ENCODE measurements at regions not wholly inside any gene's neighbourhood (a gene's known extent, or its start where the extent isn't known, plus 50 kb on each side); places are given as distances from the start of the nearest gene placed in this dataset.

DNA sequence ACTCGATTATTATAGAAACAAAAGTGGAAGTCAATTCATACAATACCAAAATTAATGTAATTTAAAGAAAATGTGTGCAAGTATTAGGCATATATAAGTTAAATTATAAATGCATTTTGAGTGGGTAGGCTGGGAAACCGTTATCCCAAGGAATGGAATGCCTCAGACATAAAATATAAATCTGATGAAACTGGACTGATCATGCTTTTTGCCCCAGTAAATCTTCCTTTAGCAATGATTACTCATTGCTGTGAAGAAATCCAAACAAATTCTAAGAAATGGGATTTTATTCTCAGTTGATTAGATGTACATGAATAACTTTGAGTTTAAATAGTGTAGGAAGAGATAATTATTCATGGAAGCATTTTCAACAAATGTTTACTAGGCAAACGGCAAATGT lies 185.5 kb upstream of the KCNMB2 start:
- Histone ChIP-seq H4K91ac (ENCODE audit: low read depth, low read length) (no peak overlapping the region), H2BK12ac (ENCODE audit: low read length) (no peak overlapping the region), H2BK120ac (ENCODE audit: insufficient read depth, low read length, poor library complexity) (no peak overlapping the region), H3K36me3 (ENCODE audit: control insufficient read depth in 1 of 2, insufficient read depth in 2 of 2, low read length in 2 of 2) (no peaks in the 10 kb centered on the region), H3K4me2 (ENCODE audit: low read length) (no peak overlapping the region), H2BK5ac (ENCODE audit: low read depth, low read length, poor library complexity) (no peak overlapping the region), H3K14ac (ENCODE audit: low read length) (no peak overlapping the region), H3K18ac (ENCODE audit: low read length) (no peak overlapping the region), H4K8ac (ENCODE audit: low read depth, low read length) (no peak overlapping the region), H2AK5ac (ENCODE audit: low read length) (no peak overlapping the region), H3K4me3 (ENCODE audit: low read depth, low read length) (no peak overlapping the region), H4K12ac (ENCODE audit: low read depth, low read length) (no peak overlapping the region), H3K9ac (ENCODE audit: low read length) (no peak overlapping the region), H3K9me3 (ENCODE audit: insufficient read depth, low read depth, low read length) (no peaks in the 10 kb centered on the region), H3K79me2 (ENCODE audit: control insufficient read depth, insufficient read depth, low read length, poor library complexity) (no peaks in the 10 kb centered on the region), H2AFZ (ENCODE audit: insufficient read depth, low read length, poor library complexity) (no peak overlapping the region), H3K27ac (ENCODE audit: low read depth, low read length) (no peak overlapping the region), H3K4me1 (ENCODE audit: control insufficient read depth in 1 of 2, insufficient read depth in 2 of 2, low read length in 2 of 2) (no peaks in the 10 kb centered on the region), H3K27me3 (ENCODE audit: insufficient read depth, low read length) (no peaks in the 10 kb centered on the region), H3K4ac (ENCODE audit: low read depth, low read length) (no peak overlapping the region), H3K23ac (ENCODE audit: low read length) (no peak overlapping the region), H3K79me1 (ENCODE audit: low read length) (no peaks in the 10 kb centered on the region)
- WGBS (ENCODE audit: extremely low coverage, insufficient coverage, insufficient read length), result no CpG with 5 or more reads among the region's 3 CpGs
- no peak for DNase-seq

DNA sequence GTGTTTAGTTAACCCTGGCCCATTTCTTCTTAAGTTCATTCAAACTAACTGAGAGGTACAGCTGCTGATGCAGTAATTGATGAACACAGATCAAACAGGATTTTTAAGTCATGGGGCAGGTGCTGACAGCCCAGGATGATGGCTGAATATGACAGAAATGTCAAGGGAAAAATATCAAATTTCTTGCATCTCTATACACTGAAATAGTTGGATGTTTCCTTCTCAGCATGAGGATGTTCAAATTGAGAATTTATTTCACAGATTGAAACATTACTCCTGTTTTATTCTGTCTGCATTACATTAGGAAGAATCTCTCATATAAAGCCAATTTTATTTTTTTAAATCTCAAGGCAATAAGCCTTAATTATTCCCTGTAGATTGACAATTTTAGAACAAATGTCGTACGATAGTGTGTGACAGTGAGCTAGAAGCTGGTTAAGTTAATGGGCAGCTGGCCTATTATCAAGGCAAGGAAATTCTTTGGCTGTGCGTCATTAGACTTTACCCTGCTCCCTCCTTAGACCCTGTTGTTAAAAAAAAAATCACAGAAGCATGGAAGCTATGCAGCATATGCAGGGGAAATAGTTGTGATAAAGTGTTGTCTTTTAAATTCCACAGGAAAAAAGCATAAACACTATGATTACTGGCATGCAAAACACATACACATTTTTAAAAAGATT lies 183.8 kb upstream of the KCNMB2 start:
- DNase-seq, result peak; percentile 65 to 89
- Histone ChIP-seq H3K36me3 (ENCODE audit: control insufficient read depth in 1 of 2, insufficient read depth in 2 of 2, low read length in 2 of 2) (no peaks in the 10 kb centered on the region), H3K79me1 (ENCODE audit: low read length) (no peaks in the 10 kb centered on the region), H2BK5ac (ENCODE audit: low read depth, low read length, poor library complexity) (no peak overlapping the region), H3K9ac (ENCODE audit: low read length) (no peak overlapping the region), H2BK12ac (ENCODE audit: low read length) (no peak overlapping the region), H3K9me3 (ENCODE audit: insufficient read depth, low read depth, low read length) (no peaks in the 10 kb centered on the region), H2AK5ac (ENCODE audit: low read length) (no peak overlapping the region), H3K14ac (ENCODE audit: low read length) (no peak overlapping the region), H3K23ac (ENCODE audit: low read length) (no peak overlapping the region), H3K4me2 (ENCODE audit: low read length) (no peak overlapping the region), H3K4me3 (ENCODE audit: low read depth, low read length) (no peak overlapping the region), H4K91ac (ENCODE audit: low read depth, low read length) (no peak overlapping the region), H2BK120ac (ENCODE audit: insufficient read depth, low read length, poor library complexity) (no peak overlapping the region), H4K8ac (ENCODE audit: low read depth, low read length) (no peak overlapping the region), H4K12ac (ENCODE audit: low read depth, low read length) (no peak overlapping the region), H3K27ac (ENCODE audit: low read depth, low read length) (peak overlapping the region; percentile 33), H2AFZ (ENCODE audit: insufficient read depth, low read length, poor library complexity) (no peak overlapping the region), H3K4ac (ENCODE audit: low read depth, low read length) (no peak overlapping the region), H3K27me3 (ENCODE audit: insufficient read depth, low read length) (no peaks in the 10 kb centered on the region), H3K18ac (ENCODE audit: low read length) (no peak overlapping the region), H3K4me1 (ENCODE audit: control insufficient read depth in 1 of 2, insufficient read depth in 2 of 2, low read length in 2 of 2) (no peaks in the 10 kb centered on the region), H3K79me2 (ENCODE audit: control insufficient read depth, insufficient read depth, low read length, poor library complexity) (no peaks in the 10 kb centered on the region)
- no CpG with 5 or more reads among the region's 3 CpGs for WGBS (ENCODE audit: extremely low coverage, insufficient coverage, insufficient read length)

DNA sequence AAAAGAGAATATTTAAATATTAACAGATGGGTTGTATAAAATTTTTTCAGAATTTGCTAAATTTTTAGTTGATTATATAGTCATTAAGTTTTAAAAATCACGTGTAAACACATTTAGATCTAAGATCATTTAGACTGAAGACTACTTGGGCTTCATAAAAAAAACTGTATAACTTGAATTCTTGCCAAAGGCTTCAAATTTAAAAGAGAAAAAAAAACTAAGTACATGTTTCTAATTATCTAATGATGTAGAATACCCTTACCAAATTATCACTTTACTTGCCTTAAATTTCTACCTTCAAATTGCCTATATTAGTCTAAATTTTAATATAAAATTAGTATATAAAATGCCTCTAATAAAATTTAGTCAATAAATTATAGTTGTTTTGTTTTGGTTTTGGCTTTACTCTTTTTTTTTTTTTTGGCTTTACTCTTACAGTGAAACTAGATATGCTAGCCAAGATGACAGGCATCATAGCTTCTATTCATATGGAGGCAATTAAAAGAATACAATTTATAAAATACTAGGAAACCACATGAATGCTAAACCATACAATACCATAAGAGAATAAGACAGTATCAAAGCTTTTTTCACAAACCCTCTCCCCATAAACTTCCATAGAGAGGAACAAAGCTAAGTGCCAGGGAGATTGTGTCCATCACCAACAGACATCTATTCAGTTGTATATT lies 183.1 kb upstream of the KCNMB2 start:
- no peak overlapping the region for H3K23ac ChIP-seq (ENCODE audit: low read length)
- no peak overlapping the region for H3K4ac ChIP-seq (ENCODE audit: low read depth, low read length)
- no peak for DNase-seq
- H3K79me2 ChIP-seq (ENCODE audit: control insufficient read depth, insufficient read depth, low read length, poor library complexity), result no peaks in the 10 kb centered on the region
- no peak overlapping the region for H3K4me3 ChIP-seq (ENCODE audit: low read depth, low read length)
- H4K8ac ChIP-seq (ENCODE audit: low read depth, low read length), result no peak overlapping the region
- H3K4me2 ChIP-seq (ENCODE audit: low read length), result no peak overlapping the region
- no peak overlapping the region for H2BK120ac ChIP-seq (ENCODE audit: insufficient read depth, low read length, poor library complexity)
- H4K12ac ChIP-seq (ENCODE audit: low read depth, low read length), result no peak overlapping the region
- H3K27ac ChIP-seq (ENCODE audit: low read depth, low read length), result no peak overlapping the region
- H4K91ac ChIP-seq (ENCODE audit: low read depth, low read length), result no peak overlapping the region
- no peak overlapping the region for H2BK5ac ChIP-seq (ENCODE audit: low read depth, low read length, poor library complexity)
- H3K4me1 ChIP-seq (ENCODE audit: control insufficient read depth in 1 of 2, insufficient read depth in 2 of 2, low read length in 2 of 2), result no peaks in the 10 kb centered on the region
- no peaks in the 10 kb centered on the region for H3K9me3 ChIP-seq (ENCODE audit: insufficient read depth, low read depth, low read length)
- no peaks in the 10 kb centered on the region for H3K27me3 ChIP-seq (ENCODE audit: insufficient read depth, low read length)
- H2BK12ac ChIP-seq (ENCODE audit: low read length), result no peak overlapping the region
- H3K9ac ChIP-seq (ENCODE audit: low read length), result no peak overlapping the region
- no peak overlapping the region for H3K14ac ChIP-seq (ENCODE audit: low read length)
- H3K79me1 ChIP-seq (ENCODE audit: low read length), result no peaks in the 10 kb centered on the region
- no CpG with 5 or more reads among the region's 1 CpG for WGBS (ENCODE audit: extremely low coverage, insufficient coverage, insufficient read length)
- H3K18ac ChIP-seq (ENCODE audit: low read length), result no peak overlapping the region
- no peaks in the 10 kb centered on the region for H3K36me3 ChIP-seq (ENCODE audit: control insufficient read depth in 1 of 2, insufficient read depth in 2 of 2, low read length in 2 of 2)
- no peak overlapping the region for H2AK5ac ChIP-seq (ENCODE audit: low read length)
- no peak overlapping the region for H2AFZ ChIP-seq (ENCODE audit: insufficient read depth, low read length, poor library complexity)

GRCh38 chr3:178359728-178360127 lies 176.5 kb upstream of the KCNMB2 start:
- Histone ChIP-seq H3K36me3 (ENCODE audit: control insufficient read depth in 1 of 2, insufficient read depth in 2 of 2, low read length in 2 of 2) (no peaks in the 10 kb centered on the region), H2AK5ac (ENCODE audit: low read length) (no peak overlapping the region), H2BK120ac (ENCODE audit: insufficient read depth, low read length, poor library complexity) (no peak overlapping the region), H3K9me3 (ENCODE audit: insufficient read depth, low read depth, low read length) (no peaks in the 10 kb centered on the region), H2AFZ (ENCODE audit: insufficient read depth, low read length, poor library complexity) (no peak overlapping the region), H3K23ac (ENCODE audit: low read length) (no peak overlapping the region), H4K8ac (ENCODE audit: low read depth, low read length) (no peak overlapping the region), H3K9ac (ENCODE audit: low read length) (no peak overlapping the region), H3K27me3 (ENCODE audit: insufficient read depth, low read length) (no peaks in the 10 kb centered on the region), H4K91ac (ENCODE audit: low read depth, low read length) (no peak overlapping the region), H3K79me2 (ENCODE audit: control insufficient read depth, insufficient read depth, low read length, poor library complexity) (no peaks in the 10 kb centered on the region), H2BK5ac (ENCODE audit: low read depth, low read length, poor library complexity) (no peak overlapping the region), H3K4ac (ENCODE audit: low read depth, low read length) (no peak overlapping the region), H3K18ac (ENCODE audit: low read length) (no peak overlapping the region), H3K79me1 (ENCODE audit: low read length) (no peaks in the 10 kb centered on the region), H3K27ac (ENCODE audit: low read depth, low read length) (no peak overlapping the region), H3K14ac (ENCODE audit: low read length) (no peak overlapping the region), H4K12ac (ENCODE audit: low read depth, low read length) (no peak overlapping the region), H3K4me2 (ENCODE audit: low read length) (no peak overlapping the region), H2BK12ac (ENCODE audit: low read length) (no peak overlapping the region), H3K4me3 (ENCODE audit: low read depth, low read length) (no peak overlapping the region), H3K4me1 (ENCODE audit: control insufficient read depth in 1 of 2, insufficient read depth in 2 of 2, low read length in 2 of 2) (no peaks in the 10 kb centered on the region)
- WGBS (ENCODE audit: extremely low coverage, insufficient coverage, insufficient read length), result no CpG with 5 or more reads among the region's 6 CpGs
- no peak for DNase-seq

Measured in trophoblast cell (in vitro differentiated cells and primary cell).